ENCODE measurements at regions not wholly inside any gene's neighbourhood (a gene's known extent, or its start where the extent isn't known, plus 50 kb on each side); places are given as distances from the start of the nearest gene placed in this dataset.
A peak's percentile ranks its signal among the peaks of the same experiment; 100 is the strongest.
"Not testable (repeated sequence)": the region's sequence is repeated elsewhere in the genome, so short reads cannot be mapped to it uniquely, and the experiment has no call there.

DNA sequence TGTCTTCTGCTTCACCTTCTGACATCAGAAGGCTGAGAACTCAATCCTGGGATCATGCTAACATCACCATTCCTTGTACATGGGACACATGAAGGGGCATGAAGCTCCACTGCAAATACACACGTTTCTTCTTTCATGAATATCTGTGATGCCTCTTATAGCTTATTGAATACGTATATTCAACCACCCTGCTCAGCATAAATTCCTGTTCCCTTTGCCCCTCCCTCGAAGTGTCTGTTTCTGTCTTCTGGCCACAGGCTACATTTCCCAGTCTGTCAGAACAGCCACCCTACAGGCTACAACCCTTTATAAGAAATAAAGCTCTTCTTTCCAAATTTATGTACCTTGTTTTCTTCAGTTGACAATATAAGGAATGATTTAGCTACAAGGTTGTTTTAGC, 201.3 kb upstream of the STS start:
- DNase-seq (no peak), FAIRE-seq (no peak)
- Histone ChIP-seq H3K36me3 (ENCODE audit: control insufficient read depth in 2 of 3, insufficient read depth in 3 of 3, low read length in 3 of 3) (no peaks in the 10 kb centered on the region), H3K27ac (ENCODE audit: low read depth in 2 of 2, low read length in 2 of 2) (no peak overlapping the region), H3K27me3 (ENCODE audit: control insufficient read depth, insufficient read depth, low read length) (no peaks in the 10 kb centered on the region), H3K9me3 (ENCODE audit: control insufficient read depth in 2 of 3, insufficient read depth in 1 of 3, low read length in 3 of 3) (no peaks in the 10 kb centered on the region), H3K9ac (ENCODE audit: low read length in 3 of 3) (no peak overlapping the region), H3K4me3 (ENCODE audit: low read length in 3 of 3) (no peak overlapping the region), H3K4me1 (ENCODE audit: control insufficient read depth in 2 of 3, insufficient read depth in 2 of 3, low read depth in 1 of 3, low read length in 3 of 3) (no peaks in the 10 kb centered on the region)
- TF ChIP-seq CTCF (IDR thresholded peaks at IDR 0.05; ENCODE audit: borderline replicate concordance, extremely low read depth, insufficient read depth), result no peak
- intact Hi-C loops (cut with DNase I), result no loop called here

GRCh38 chrX:6941041-6941440, 206.5 kb upstream of the STS start:
- no peaks in the 10 kb centered on the region for H3K9me3 ChIP-seq (ENCODE audit: control insufficient read depth in 2 of 3, insufficient read depth in 1 of 3, low read length in 3 of 3)
- H3K36me3 ChIP-seq (ENCODE audit: control insufficient read depth in 2 of 3, insufficient read depth in 3 of 3, low read length in 3 of 3), result no peaks in the 10 kb centered on the region
- H3K27ac ChIP-seq (ENCODE audit: low read depth in 2 of 2, low read length in 2 of 2), result no peak overlapping the region
- no peak overlapping the region for H3K9ac ChIP-seq (ENCODE audit: low read length in 3 of 3)
- no peak for FAIRE-seq
- intact Hi-C loops (cut with DNase I), result no loop called here
- TF ChIP-seq CTCF (IDR thresholded peaks at IDR 0.05; ENCODE audit: borderline replicate concordance, extremely low read depth, insufficient read depth), result no peak
- DNase-seq, result no peak
- no peak overlapping the region for H3K4me3 ChIP-seq (ENCODE audit: low read length in 3 of 3)
- H3K4me1 ChIP-seq (ENCODE audit: control insufficient read depth in 2 of 3, insufficient read depth in 2 of 3, low read depth in 1 of 3, low read length in 3 of 3), result no peaks in the 10 kb centered on the region
- no peaks in the 10 kb centered on the region for H3K27me3 ChIP-seq (ENCODE audit: control insufficient read depth, insufficient read depth, low read length)

DNA sequence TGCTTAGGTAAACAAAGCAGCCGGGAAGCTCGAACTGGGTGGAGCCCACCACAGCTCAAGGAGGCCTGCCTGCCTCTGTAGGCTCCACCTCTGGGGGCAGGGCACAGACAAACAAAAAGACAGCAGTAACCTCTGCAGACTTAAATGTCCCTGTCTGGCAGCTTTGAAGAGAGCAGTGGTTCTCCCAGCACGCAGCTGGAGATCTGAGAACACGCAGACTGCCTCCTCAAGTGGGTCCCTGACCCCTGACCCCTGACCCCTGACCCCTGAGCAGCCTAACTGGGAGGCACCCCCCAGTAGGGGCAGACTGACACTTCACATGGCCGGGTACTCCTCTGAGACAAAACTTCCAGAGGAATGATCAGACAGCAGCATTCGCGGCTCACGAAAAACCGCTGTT, 214.6 kb upstream of the STS start:
- H3K9me3 ChIP-seq (ENCODE audit: control insufficient read depth in 2 of 3, insufficient read depth in 1 of 3, low read length in 3 of 3); H3K4me1 ChIP-seq (ENCODE audit: control insufficient read depth in 2 of 3, insufficient read depth in 2 of 3, low read depth in 1 of 3, low read length in 3 of 3); H3K27me3 ChIP-seq (ENCODE audit: control insufficient read depth, insufficient read depth, low read length); intact Hi-C loops (cut with DNase I); H3K36me3 ChIP-seq (ENCODE audit: control insufficient read depth in 2 of 3, insufficient read depth in 3 of 3, low read length in 3 of 3); FAIRE-seq; H3K4me3 ChIP-seq (ENCODE audit: low read length in 3 of 3); H3K27ac ChIP-seq (ENCODE audit: low read depth in 2 of 2, low read length in 2 of 2); H3K9ac ChIP-seq (ENCODE audit: low read length in 3 of 3); DNase-seq: not testable (repeated sequence)

- intact Hi-C loops (cut with DNase I), result no loop called here
- no peak for TF ChIP-seq CTCF (IDR thresholded peaks at IDR 0.05; ENCODE audit: borderline replicate concordance, extremely low read depth, insufficient read depth)
- Histone ChIP-seq H3K9ac (ENCODE audit: low read length in 3 of 3) (no peak overlapping the region), H3K36me3 (ENCODE audit: control insufficient read depth in 2 of 3, insufficient read depth in 3 of 3, low read length in 3 of 3) (no peaks in the 10 kb centered on the region), H3K9me3 (ENCODE audit: control insufficient read depth in 2 of 3, insufficient read depth in 1 of 3, low read length in 3 of 3) (no peaks in the 10 kb centered on the region), H3K27ac (ENCODE audit: low read depth in 2 of 2, low read length in 2 of 2) (no peak overlapping the region), H3K4me1 (ENCODE audit: control insufficient read depth in 2 of 3, insufficient read depth in 2 of 3, low read depth in 1 of 3, low read length in 3 of 3) (no peaks in the 10 kb centered on the region), H3K27me3 (ENCODE audit: control insufficient read depth, insufficient read depth, low read length) (no peaks in the 10 kb centered on the region), H3K4me3 (ENCODE audit: low read length in 3 of 3) (no peak overlapping the region)
- FAIRE-seq, result no peak
- DNase-seq, result peak in 1 of 5 donors; percentile 0
These were observed 217.1 kb upstream of the STS start for GRCh38 chrX:6930307-6930849.

Measured in kidney (tissue), 13 donors.